GM19463 (cell line): ENCODE measurements at regions not wholly inside any gene's neighbourhood (a gene's known extent, or its start where the extent isn't known, plus 50 kb on each side); places are given as distances from the start of the nearest gene placed in this dataset.
A peak's percentile ranks its signal among the peaks of the same experiment; 100 is the strongest.

Source experiments
- ATAC-seq: cut with Tn5 transposase; IDR thresholded peaks from one replicate; pipeline ENCODE4 v1.9.1; 2021; ENCODE audit warnings: mild to moderate bottlenecking, moderate library complexity; ENCODE audit not compliant: unreplicated experiment

- ATAC-seq = no peak
These were observed 53.0 kb upstream of the SMOX start for GRCh38 chr20:4095639-4096038.

- no peak for ATAC-seq
These were observed 56.8 kb upstream of the SMOX start for GRCh38 chr20:4091490-4092479.

DNA sequence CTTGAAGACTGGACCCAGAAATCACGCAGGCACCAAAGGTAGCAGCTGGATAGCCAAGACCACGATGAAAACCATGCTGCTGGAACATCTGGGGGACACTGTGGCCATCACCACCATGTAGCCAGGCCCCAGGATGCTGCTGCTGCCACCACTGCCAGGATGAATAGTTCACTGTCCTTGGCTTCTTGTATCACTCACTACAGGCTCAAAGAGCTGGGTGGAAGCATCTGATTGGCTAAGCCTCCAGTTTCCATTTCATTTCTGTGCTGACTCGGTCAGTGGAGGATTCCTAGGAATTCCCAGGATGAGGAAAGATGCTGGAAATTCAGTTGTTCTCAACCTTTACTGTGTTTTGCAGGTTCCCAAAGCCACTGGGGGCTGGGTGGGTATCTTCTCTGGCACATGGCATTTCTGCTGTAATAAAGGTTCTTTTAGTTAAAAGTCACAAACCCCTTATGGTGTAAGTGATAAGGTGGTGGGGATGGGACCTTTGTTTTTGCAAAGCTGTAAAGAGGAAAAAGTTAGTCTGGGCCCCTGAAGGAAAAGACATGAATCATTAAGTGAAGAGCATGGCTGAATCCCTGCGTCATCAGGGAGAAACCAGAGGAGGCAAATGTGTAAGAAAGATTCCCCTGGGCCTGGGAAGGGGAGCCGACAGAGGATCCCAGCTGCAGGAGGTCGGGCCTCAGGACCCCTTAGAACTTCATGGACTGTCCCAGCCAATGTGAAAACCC is 57.7 kb upstream of the SMOX start:
- ATAC-seq = no peak

GRCh38 chr20:4089756-4090487 is 58.7 kb upstream of the SMOX start:
- no peak for ATAC-seq

- no peak for ATAC-seq
These were observed 59.9 kb upstream of the SMOX start for GRCh38 chr20:4088766-4089165.

DNA sequence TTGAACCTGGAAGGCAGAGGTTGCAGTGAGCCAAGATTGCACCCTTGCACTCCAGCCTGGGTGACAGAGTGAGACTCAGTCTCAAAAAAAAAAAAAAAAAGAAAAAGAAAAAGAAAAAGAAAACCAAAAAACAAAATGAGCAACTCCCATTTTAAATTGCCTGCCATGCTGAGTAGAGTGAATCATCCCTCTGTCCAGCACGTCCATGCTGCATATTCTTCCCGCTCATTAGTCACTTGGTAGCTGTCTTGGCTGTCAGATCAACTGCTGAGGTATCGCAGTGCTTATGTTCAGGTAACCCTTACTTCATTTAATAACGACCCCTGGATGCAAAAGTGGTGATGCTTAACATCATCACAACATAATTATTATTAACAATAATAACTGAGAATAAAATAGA is 60.7 kb upstream of the SMOX start:
- no peak for ATAC-seq

- ATAC-seq = no peak
These were observed 61.6 kb upstream of the SMOX start for GRCh38 chr20:4086771-4087687.

GRCh38 chr20:4084721-4085120 is 63.9 kb upstream of the SMOX start:
- no peak for ATAC-seq

DNA sequence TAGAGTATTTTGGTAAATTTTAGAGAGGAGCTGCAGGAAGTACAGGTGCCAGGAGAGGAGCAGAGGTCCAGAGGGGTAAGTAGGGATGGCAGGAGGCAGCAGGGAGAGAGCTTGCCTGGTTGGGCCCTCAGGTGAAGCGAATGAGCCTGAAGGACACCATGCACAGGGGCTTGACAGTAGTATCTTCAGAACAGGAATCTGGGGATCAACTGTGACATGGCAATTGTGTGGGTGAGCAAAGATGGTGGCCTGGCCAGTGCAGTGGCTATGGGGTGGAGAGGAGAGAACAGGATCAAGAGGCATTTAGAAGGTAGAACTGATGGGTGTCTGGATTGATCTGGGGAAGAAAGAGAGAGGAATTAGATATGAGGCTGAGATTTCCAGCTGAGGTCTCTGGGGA is 64.5 kb upstream of the SMOX start:
- no peak for ATAC-seq

- no peak for ATAC-seq
These were observed 65.3 kb upstream of the SMOX start for GRCh38 chr20:4083098-4083865.

GRCh38 chr20:4082406-4083097 is 66.1 kb upstream of the SMOX start:
- peak; percentile 48 for ATAC-seq

DNA sequence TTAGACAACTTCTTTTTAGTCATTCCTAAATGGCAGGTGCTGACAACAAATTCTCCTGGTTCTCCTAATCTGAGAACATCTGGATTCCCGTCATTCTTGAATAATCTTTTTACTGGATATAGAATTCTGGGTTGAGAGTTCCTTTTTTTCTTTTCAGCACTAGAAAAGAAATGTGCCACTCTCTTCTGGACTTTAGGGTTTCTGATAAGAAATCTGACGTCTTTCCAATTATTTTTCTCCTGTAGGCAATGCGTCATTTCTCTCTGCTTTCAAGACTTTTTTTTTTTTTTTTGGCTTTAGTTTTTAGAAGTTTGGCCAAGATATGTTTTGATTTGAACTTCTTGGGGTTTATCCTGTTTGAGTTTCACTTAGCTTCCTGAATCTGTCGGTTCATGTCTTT is 66.1 kb upstream of the RNF24 start:
- ATAC-seq = no peak

DNA sequence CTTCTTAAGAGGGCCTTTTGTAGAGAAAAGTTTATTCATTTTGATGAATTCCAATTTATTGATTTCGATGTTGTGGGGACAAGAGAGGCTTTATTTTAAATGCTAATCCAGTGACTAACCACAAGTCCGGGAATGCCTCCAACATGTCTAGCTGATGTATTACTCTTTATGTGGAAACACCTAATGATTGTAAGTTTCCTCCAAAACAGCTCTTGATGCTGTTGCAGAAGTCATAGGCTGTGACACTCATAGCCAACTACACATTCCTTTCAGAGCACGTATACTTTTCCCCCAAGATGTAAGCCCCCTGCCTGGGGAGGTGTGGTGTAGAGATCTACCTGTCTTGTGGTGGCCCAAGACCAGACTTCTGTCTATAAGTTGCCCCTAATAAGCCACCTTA is 61.3 kb upstream of the RNF24 start:
- no peak for ATAC-seq

DNA sequence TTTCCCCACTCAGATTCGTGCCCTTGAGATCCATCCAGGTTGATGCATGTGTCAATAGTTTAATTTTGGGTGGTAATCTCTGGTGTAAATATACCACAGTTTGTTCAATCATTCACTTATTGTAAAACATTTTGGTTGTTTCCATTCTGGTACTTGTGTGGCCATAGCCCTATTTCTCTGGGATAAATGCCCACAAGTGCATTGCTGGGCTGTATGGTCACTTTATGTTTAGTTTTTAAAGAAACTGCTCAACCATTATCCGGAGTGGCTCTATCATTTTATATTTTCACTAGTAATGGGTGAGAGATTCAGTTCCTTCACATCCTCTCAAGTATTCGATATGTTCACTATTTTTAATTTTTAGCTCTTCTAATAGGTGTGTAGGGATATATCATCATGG is 60.7 kb upstream of the RNF24 start:
- no peak for ATAC-seq

DNA sequence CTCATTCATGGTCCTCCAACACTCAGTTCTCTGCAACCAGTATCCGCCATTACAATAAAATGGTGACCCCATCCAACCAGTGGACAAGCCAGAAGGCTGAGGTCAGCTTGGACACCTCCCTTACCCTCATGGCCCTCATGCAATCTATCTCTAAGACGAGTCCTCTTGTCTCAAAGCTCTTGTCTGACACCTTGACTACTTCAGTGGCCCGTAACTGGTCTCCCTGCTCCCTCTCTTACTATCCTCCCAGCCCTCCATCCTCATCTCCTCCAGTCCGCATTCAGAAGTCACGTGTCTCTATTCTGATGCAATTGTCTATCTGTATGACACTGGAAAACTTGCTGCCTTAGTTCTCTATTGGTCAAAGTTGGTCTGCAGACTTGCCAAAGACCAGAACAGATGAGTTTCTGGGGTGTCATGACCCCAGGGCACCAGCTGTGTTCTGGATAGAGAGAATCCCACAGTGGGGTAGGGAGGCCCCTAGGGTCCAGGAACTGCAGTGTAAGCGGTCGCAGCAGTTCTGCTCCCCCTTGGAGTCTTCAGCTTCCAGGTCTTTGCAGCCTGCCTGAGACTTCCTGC is 59.6 kb upstream of the RNF24 start:
- ATAC-seq = no peak

DNA sequence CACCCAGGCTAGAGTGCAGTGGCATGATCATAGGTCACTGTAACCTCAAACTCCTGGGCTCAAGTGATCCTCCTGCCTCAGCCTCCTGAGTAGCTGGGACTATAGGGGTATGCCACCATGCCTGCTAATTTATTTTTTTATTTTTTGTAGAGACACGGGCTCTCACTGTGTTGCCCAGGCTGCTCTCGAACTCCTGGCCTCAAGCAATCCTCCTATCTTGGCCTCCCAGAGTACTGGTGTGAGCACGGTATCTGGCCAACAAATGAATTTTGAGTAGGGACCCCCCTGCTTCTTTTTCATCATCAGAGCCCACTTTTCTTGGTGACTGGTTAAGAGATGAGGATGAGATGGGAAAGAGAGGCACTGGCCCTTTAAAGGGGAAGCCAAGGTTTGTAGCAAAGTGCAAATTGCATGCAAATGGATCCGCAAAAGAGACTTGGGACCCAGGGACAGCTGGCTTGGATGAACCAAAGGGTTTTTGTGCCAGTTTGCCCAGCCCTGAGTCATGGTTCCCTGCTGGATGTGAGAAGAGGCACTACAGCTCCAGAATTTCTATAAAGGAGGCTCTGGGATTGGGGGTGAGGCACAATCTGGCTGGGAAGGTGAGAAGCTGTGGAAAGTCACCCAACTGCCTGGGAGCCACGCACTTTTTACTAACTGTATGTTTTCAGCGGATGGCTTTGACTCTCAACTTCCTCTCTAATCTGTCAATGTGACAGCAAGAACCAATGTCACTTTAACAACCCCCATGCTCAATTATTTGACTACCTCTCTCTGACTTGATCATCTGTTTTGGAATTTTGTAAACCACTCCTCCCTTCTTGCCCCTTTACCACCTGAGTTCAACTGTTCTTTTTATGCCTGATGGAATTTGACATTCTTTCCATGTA is 58.7 kb upstream of the RNF24 start:
- no peak for ATAC-seq

DNA sequence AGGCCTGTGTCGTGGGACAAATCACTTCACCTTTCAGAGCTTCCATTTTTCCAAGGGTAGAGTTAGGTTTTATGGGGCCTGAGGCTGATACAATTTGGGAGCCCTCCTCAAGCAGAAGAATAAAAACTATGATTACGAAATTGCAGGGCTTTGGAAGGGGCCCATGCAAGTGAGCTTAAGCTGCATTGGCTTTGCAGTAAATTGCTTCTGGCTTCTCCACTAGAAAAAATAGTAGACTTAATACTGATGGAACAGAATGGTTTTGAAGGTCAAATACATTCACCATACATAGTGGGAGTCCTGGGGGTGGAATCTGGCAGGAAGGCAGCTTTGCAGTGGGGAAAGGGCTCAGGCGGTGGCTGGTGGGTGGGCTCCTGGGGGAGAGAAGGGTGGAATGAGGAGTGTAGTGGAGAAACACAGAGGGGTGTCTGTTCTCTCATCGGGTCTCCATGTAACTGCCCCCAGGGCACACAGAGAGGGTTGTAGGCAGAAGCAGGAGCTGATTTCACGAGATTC is 55.9 kb upstream of the RNF24 start:
- no peak for ATAC-seq
